ENCODE measurements at regions not wholly inside any gene's neighbourhood (a gene's known extent, or its start where the extent isn't known, plus 50 kb on each side); places are given as distances from the start of the nearest gene placed in this dataset.

GRCh38 chr4:124266721-124267120 lies 445.8 kb downstream of the ANKRD50 start:
- TF ChIP-seq CTCF (conservative IDR thresholded peaks at IDR 0.05; ENCODE audit: low read depth, low read length), result no peak
- H3K4me3 ChIP-seq (ENCODE audit: low read depth, low read length), result no peak overlapping the region
- DNase-seq (ENCODE audit: low read depth), result no peak

- TF ChIP-seq CTCF (conservative IDR thresholded peaks at IDR 0.05; ENCODE audit: low read depth, low read length), result no peak
- no peak overlapping the region for H3K4me3 ChIP-seq (ENCODE audit: low read depth, low read length)
- DNase-seq (ENCODE audit: low read depth), result no peak
Observed at GRCh38 chr4:124276461-124276860, 436.1 kb downstream of the ANKRD50 start.

GRCh38 chr4:124277691-124278090 lies 434.8 kb downstream of the ANKRD50 start:
- no peak for DNase-seq (ENCODE audit: low read depth)
- no peak for TF ChIP-seq CTCF (conservative IDR thresholded peaks at IDR 0.05; ENCODE audit: low read depth, low read length)

GRCh38 chr4:124278477-124278876 lies 434.1 kb downstream of the ANKRD50 start:
- DNase-seq (ENCODE audit: low read depth), result no peak
- TF ChIP-seq CTCF (conservative IDR thresholded peaks at IDR 0.05; ENCODE audit: low read depth, low read length), result no peak
- no peak overlapping the region for H3K4me3 ChIP-seq (ENCODE audit: low read depth, low read length)

More at GRCh38 chr4:124277691-124278090, 434.8 kb downstream of the ANKRD50 start:
- no peak overlapping the region for H3K4me3 ChIP-seq (ENCODE audit: low read depth, low read length)

GRCh38 chr4:124279741-124280140 lies 432.8 kb downstream of the ANKRD50 start:
- H3K4me3 ChIP-seq (ENCODE audit: low read depth, low read length), result no peak overlapping the region
- DNase-seq (ENCODE audit: low read depth), result no peak
- no peak for TF ChIP-seq CTCF (conservative IDR thresholded peaks at IDR 0.05; ENCODE audit: low read depth, low read length)

- TF ChIP-seq CTCF (conservative IDR thresholded peaks at IDR 0.05; ENCODE audit: low read depth, low read length), result no peak
- DNase-seq (ENCODE audit: low read depth), result no peak
- no peak overlapping the region for H3K4me3 ChIP-seq (ENCODE audit: low read depth, low read length)
Observed at GRCh38 chr4:124282301-124282898, 430.1 kb downstream of the ANKRD50 start.

Measured in epithelial cell of proximal tubule (primary cell).